ENCODE measurements at regions not wholly inside any gene's neighbourhood (a gene's known extent, or its start where the extent isn't known, plus 50 kb on each side); places are given as distances from the start of the nearest gene placed in this dataset.

DNA sequence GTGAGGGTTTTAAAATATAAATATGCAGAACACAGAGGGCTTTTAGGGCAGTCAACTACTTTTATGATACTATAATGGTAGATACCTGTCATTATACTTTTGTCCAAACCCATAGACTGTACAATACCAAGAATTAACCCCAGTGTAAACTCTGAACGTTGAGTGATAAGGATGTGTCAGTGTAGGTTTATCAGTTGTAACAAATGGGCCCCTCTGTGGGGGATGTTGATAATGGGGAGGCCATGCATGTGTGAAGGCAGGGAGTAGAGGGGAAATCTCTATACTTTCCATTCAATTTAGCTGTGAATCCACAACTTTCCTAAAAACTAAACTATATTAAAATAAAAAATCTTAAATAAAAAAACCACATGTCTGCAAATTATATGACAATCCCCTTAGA is 193.5 kb upstream of the CAMK1G start:
- ATAC-seq (no peak), DNase-seq (no peak)
- H3K36me3 Mint-ChIP-seq = no peaks in the 10 kb centered on the region
- H3K27ac Mint-ChIP-seq = no peak overlapping the region
- POLR2A ChIA-PET = no interaction called here
- peaks cover 5 to 13% (median 12%) of the 10 kb centered on the region in 5 donors for H3K27me3 Mint-ChIP-seq
- no peaks in the 10 kb centered on the region for H3K4me1 Mint-ChIP-seq
- no peak overlapping the region for H3K4me3 Mint-ChIP-seq
- peaks cover 0 to 2% (median 0%) of the 10 kb centered on the region in 9 donors for H3K9me3 Mint-ChIP-seq

GRCh38 chr1:209390764-209391163 is 192.8 kb upstream of the CAMK1G start:
- Mint-ChIP-seq H3K27ac (no peak overlapping the region), H3K9me3 (peaks cover 0 to 2% (median 0%) of the 10 kb centered on the region in 9 donors), H3K27me3 (peaks cover 11 to 21% (median 16%) of the 10 kb centered on the region in 5 donors), H3K36me3 (no peaks in the 10 kb centered on the region), H3K4me1 (no peaks in the 10 kb centered on the region), H3K4me3 (no peak overlapping the region)
- DNase-seq (no peak), ATAC-seq (no peak)
- POLR2A ChIA-PET = no interaction called here

- peaks cover 11 to 30% (median 16%) of the 10 kb centered on the region in 5 donors for H3K27me3 Mint-ChIP-seq
- peaks cover 0 to 2% (median 0%) of the 10 kb centered on the region in 9 donors for H3K9me3 Mint-ChIP-seq
- no peak for DNase-seq
- H3K4me3 Mint-ChIP-seq = no peak overlapping the region
- no peaks in the 10 kb centered on the region for H3K4me1 Mint-ChIP-seq
- ATAC-seq = no peak
- H3K36me3 Mint-ChIP-seq = no peaks in the 10 kb centered on the region
- H3K27ac Mint-ChIP-seq = no peak overlapping the region
- POLR2A ChIA-PET = no interaction called here
These were observed 191.7 kb upstream of the CAMK1G start for GRCh38 chr1:209391792-209392191.

DNA sequence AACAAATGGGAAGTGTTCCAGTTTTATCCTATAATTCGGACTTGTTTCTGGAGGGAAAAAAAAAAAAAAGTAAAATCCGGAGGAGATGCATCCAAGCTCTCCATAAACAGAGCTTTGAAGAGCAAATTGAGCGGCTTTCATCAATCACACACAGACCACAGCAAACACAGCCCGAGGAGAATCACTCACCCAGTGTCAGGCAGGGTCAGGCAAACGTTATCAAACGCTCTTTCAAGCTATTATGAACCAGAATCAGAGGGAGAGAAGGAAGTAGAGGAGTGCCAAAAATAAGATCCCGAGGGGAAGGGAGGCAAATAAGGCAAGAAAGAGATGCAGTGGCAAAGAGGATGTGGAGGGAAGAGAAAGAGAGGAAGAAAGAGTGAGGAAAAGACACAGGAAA is 188.3 kb upstream of the CAMK1G start:
- ATAC-seq = no peak
- H3K27me3 Mint-ChIP-seq = peaks cover 11 to 21% (median 13%) of the 10 kb centered on the region in 5 donors
- no peak overlapping the region for H3K27ac Mint-ChIP-seq
- POLR2A ChIA-PET = no interaction called here
- DNase-seq = no peak
- peaks cover 0 to 6% (median 0%) of the 10 kb centered on the region in 4 donors for H3K4me1 Mint-ChIP-seq
- no peaks in the 10 kb centered on the region for H3K36me3 Mint-ChIP-seq
- H3K9me3 Mint-ChIP-seq = no peaks in the 10 kb centered on the region
- H3K4me3 Mint-ChIP-seq = no peak overlapping the region

DNA sequence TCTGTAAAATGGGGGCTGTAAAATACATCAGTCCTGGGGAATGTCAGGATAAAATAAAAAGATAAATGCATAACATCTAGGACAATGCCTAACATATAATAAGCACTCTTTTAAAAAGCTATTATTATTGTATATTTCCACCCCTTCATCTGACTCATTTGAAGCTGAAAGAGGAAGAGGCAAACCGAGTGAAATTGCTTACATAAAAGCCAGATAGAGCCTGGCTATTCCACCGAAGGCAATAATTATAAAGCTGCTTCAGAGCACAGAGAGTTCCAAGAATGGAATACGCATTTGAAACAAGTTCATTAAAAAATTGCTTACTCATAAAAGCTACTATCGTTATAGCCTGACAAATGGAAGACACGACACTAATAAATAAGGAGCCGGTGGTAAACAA is 186.1 kb upstream of the CAMK1G start:
- peaks cover 0 to 6% (median 0%) of the 10 kb centered on the region in 4 donors for H3K4me1 Mint-ChIP-seq
- peaks cover 9 to 21% (median 13%) of the 10 kb centered on the region in 5 donors for H3K27me3 Mint-ChIP-seq
- H3K4me3 Mint-ChIP-seq = no peak overlapping the region
- no peak overlapping the region for H3K27ac Mint-ChIP-seq
- POLR2A ChIA-PET = no interaction called here
- DNase-seq (no peak), ATAC-seq (no peak)
- no peaks in the 10 kb centered on the region for H3K36me3 Mint-ChIP-seq
- H3K9me3 Mint-ChIP-seq = no peaks in the 10 kb centered on the region

GRCh38 chr1:209397910-209398309 is 185.6 kb upstream of the CAMK1G start:
- Mint-ChIP-seq H3K36me3 (no peaks in the 10 kb centered on the region), H3K27me3 (peaks cover 9 to 21% (median 13%) of the 10 kb centered on the region in 5 donors), H3K4me3 (no peak overlapping the region), H3K9me3 (no peaks in the 10 kb centered on the region), H3K4me1 (peaks cover 0 to 6% (median 0%) of the 10 kb centered on the region in 4 donors), H3K27ac (no peak overlapping the region)
- POLR2A ChIA-PET = no interaction called here
- DNase-seq (no peak), ATAC-seq (no peak)

- Mint-ChIP-seq H3K4me3 (no peak overlapping the region), H3K27me3 (peaks cover 7 to 21% (median 13%) of the 10 kb centered on the region in 5 donors), H3K36me3 (no peaks in the 10 kb centered on the region), H3K4me1 (peaks cover 0 to 6% (median 0%) of the 10 kb centered on the region in 4 donors), H3K27ac (no peak overlapping the region), H3K9me3 (no peaks in the 10 kb centered on the region)
- POLR2A ChIA-PET = no interaction called here
- DNase-seq = no peak
- ATAC-seq = no peak
These were observed 185.1 kb upstream of the CAMK1G start for GRCh38 chr1:209398313-209398991.

- Mint-ChIP-seq H3K4me1 (peaks cover 0 to 6% (median 0%) of the 10 kb centered on the region in 4 donors), H3K27me3 (peaks cover 7 to 18% (median 11%) of the 10 kb centered on the region in 5 donors), H3K36me3 (no peaks in the 10 kb centered on the region), H3K4me3 (no peak overlapping the region), H3K27ac (no peak overlapping the region), H3K9me3 (no peaks in the 10 kb centered on the region)
- POLR2A ChIA-PET = no interaction called here
- DNase-seq = no peak
- ATAC-seq = no peak
These were observed 183.7 kb upstream of the CAMK1G start for GRCh38 chr1:209399800-209400199.

DNA sequence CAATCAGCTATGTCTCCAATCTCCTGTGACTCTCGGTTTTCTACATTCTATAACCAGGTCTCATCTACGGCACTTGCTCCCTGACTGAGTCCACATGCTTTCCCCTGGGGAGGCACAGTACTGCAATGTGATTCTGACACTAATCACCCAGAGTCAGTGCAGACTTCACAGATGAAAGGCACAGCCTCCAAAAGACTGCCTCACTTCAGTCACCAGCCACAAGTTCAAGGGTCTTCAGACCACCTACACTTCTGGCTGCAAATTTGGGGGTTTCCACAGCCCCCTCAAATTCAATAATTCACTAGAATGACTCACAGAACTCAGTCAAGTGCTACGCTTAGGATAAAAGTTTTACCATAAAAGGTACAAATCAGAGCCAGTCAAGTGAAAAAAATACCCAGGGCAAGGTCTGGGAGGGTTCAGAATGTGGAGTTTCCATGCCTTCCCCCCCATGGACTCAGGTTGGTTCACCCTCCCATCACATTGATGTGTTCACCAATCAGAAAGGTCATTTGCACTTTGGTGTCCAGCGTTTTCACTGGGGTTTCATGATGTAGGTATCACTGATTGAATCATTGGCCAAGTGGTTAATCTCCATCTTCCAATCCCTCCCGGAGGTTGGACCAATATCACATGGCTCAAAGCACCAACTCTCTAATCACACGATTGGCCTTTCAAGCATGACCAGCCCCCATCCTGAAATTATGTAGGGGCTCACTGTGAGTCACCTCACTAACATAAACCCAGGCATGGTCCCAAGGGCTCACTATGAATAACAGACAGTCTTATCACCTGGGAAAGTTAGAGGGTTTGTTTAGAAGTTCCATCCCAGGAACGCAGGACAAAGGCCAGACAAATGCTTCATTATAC is 182.9 kb upstream of the CAMK1G start:
- peaks cover 0 to 6% (median 0%) of the 10 kb centered on the region in 4 donors for H3K4me1 Mint-ChIP-seq
- ATAC-seq (no peak), DNase-seq (no peak)
- no peaks in the 10 kb centered on the region for H3K36me3 Mint-ChIP-seq
- H3K9me3 Mint-ChIP-seq = no peaks in the 10 kb centered on the region
- POLR2A ChIA-PET = no interaction called here
- H3K27ac Mint-ChIP-seq = no peak overlapping the region
- H3K27me3 Mint-ChIP-seq = peaks cover 3 to 10% (median 4%) of the 10 kb centered on the region in 5 donors
- no peak overlapping the region for H3K4me3 Mint-ChIP-seq

DNA sequence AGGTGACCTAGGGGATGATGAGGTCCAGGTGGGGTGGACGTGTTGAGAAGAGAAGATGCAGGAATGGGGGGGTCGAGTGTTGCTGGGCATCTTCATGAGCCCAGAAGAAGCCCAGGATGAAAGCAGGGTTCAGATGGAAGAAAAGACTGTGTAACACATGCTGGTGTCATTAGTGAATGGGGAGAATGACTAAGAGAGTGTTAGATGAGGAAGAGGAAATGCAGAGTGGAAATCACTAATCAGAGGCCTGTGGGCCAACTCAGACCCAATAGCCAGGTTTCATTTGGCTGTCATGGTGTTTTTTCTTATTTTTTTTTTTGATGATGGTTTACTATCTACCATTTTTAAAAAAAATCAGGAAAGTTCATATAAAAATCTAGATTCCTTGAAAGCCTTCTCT is 180.8 kb upstream of the CAMK1G start:
- no peaks in the 10 kb centered on the region for H3K36me3 Mint-ChIP-seq
- no peak overlapping the region for H3K27ac Mint-ChIP-seq
- H3K4me1 Mint-ChIP-seq = peaks cover 0 to 6% (median 0%) of the 10 kb centered on the region in 4 donors
- H3K4me3 Mint-ChIP-seq = no peak overlapping the region
- DNase-seq = no peak
- ATAC-seq = no peak
- peaks cover 2 to 5% (median 2%) of the 10 kb centered on the region in 5 donors for H3K27me3 Mint-ChIP-seq
- POLR2A ChIA-PET = no interaction called here
- no peaks in the 10 kb centered on the region for H3K9me3 Mint-ChIP-seq

GRCh38 chr1:209403921-209404320 is 179.6 kb upstream of the CAMK1G start:
- Mint-ChIP-seq H3K27ac (no peak overlapping the region), H3K36me3 (no peaks in the 10 kb centered on the region), H3K9me3 (no peaks in the 10 kb centered on the region), H3K4me1 (no peaks in the 10 kb centered on the region), H3K27me3 (peaks cover 0 to 11% (median 2%) of the 10 kb centered on the region in 5 donors), H3K4me3 (no peak overlapping the region)
- ATAC-seq (no peak), DNase-seq (no peak)
- POLR2A ChIA-PET = no interaction called here

GRCh38 chr1:209404577-209404976 is 178.9 kb upstream of the CAMK1G start:
- Mint-ChIP-seq H3K27me3 (peaks cover 2 to 11% (median 2%) of the 10 kb centered on the region in 5 donors), H3K9me3 (peaks cover 0 to under 1% (median 0%) of the 10 kb centered on the region in 9 donors), H3K4me1 (no peaks in the 10 kb centered on the region), H3K36me3 (no peaks in the 10 kb centered on the region), H3K27ac (no peak overlapping the region), H3K4me3 (no peak overlapping the region)
- DNase-seq (no peak), ATAC-seq (no peak)
- POLR2A ChIA-PET = no interaction called here

GRCh38 chr1:209405183-209405814 is 178.2 kb upstream of the CAMK1G start:
- Mint-ChIP-seq H3K4me3 (no peak overlapping the region), H3K9me3 (peaks cover 0 to 2% (median 0%) of the 10 kb centered on the region in 9 donors), H3K4me1 (no peaks in the 10 kb centered on the region), H3K27me3 (peaks cover 2 to 12% (median 3%) of the 10 kb centered on the region in 5 donors), H3K36me3 (no peaks in the 10 kb centered on the region), H3K27ac (no peak overlapping the region)
- ATAC-seq (no peak), DNase-seq (no peak)
- POLR2A ChIA-PET = no interaction called here

All from naive thymus-derived CD8-positive, alpha-beta T cell (primary cell).